ENCODE measurements at regions not wholly inside any gene's neighbourhood (a gene's known extent, or its start where the extent isn't known, plus 50 kb on each side); places are given as distances from the start of the nearest gene placed in this dataset.

GRCh38 chr2:121961761-121962160 is 206.3 kb downstream of the TSN start:
- no peak for TF ChIP-seq CTCF (IDR thresholded peaks at IDR 0.05)
- no peak for TF ChIP-seq EZH2 (IDR thresholded peaks at IDR 0.05; ENCODE audit: borderline replicate concordance, insufficient read depth, low read depth, low read length, poor library complexity, severe bottlenecking)
